ENCODE measurements at regions not wholly inside any gene's neighbourhood (a gene's known extent, or its start where the extent isn't known, plus 50 kb on each side); places are given as distances from the start of the nearest gene placed in this dataset.

DNA sequence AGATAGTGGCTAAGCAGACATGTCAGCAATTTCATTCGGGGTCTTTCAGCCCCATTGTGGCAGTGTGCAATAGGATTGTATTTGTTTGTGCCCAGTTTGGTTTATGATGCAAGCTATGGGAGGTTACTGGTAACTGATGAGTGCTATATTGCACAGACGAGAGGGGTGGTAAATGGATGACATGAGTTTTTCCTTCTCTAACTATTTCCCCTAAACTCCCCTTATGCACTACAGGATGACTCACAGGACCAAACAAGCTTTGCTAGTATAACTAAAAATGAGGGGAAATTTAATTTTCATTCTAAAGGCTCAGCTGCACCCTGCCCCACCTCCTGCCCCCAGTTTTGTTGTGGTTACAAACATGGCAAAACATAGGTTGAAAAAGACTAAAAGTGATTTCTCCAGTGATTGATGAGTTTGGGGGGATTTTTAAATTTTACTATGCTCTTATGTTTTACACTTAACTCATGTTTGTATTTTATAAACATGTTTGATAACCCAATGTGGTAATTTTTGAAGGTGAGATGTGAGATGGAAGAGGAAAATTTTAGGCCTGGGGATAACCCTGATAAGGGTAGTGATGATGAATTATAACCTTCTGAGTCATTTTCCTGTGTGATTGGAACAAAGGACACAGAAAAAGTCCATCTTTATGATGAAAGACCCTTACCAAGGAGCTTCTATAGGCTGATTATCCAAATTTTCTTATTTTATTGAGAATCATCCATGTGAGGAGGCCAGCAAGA lies 60.8 kb upstream of the NAMPT start:
- TF ChIP-seq, protein P1, sequence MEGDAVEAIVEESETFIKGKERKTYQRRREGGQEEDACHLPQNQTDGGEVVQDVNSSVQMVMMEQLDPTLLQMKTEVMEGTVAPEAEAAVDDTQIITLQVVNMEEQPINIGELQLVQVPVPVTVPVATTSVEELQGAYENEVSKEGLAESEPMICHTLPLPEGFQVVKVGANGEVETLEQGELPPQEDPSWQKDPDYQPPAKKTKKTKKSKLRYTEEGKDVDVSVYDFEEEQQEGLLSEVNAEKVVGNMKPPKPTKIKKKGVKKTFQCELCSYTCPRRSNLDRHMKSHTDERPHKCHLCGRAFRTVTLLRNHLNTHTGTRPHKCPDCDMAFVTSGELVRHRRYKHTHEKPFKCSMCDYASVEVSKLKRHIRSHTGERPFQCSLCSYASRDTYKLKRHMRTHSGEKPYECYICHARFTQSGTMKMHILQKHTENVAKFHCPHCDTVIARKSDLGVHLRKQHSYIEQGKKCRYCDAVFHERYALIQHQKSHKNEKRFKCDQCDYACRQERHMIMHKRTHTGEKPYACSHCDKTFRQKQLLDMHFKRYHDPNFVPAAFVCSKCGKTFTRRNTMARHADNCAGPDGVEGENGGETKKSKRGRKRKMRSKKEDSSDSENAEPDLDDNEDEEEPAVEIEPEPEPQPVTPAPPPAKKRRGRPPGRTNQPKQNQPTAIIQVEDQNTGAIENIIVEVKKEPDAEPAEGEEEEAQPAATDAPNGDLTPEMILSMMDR (IDR thresholded peaks at IDR 0.05): no peak
- TF ChIP-seq POLR2A (IDR thresholded peaks at IDR 0.05) (no peak), POLR2AphosphoS5 (IDR thresholded peaks at IDR 0.05; ENCODE audit: insufficient read depth in 1 of 2, low read depth in 1 of 2) (no peak)
